ENCODE measurements at regions not wholly inside any gene's neighbourhood (a gene's known extent, or its start where the extent isn't known, plus 50 kb on each side); places are given as distances from the start of the nearest gene placed in this dataset.

DNA sequence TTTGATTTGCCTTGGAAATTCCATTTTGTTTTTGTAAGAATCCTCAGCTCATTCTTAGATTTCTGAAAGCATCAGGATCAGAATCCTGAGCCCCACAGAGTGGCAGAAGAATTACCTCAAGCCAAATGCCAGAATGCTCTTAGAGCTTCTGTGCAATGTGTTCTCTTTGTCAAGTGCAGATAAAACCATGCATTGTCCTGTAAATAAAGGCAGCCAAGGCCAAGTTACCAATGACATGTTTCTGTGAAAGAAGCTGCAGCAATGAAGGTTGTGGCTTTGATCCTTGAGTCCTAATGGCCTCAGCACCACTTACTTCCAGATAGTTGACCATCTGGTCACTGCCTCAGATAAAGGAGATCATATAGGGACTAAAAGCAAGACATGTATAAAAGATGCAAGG, 343.3 kb upstream of the AKR1E2 start (continued):
- TF ChIP-seq, protein P1, sequence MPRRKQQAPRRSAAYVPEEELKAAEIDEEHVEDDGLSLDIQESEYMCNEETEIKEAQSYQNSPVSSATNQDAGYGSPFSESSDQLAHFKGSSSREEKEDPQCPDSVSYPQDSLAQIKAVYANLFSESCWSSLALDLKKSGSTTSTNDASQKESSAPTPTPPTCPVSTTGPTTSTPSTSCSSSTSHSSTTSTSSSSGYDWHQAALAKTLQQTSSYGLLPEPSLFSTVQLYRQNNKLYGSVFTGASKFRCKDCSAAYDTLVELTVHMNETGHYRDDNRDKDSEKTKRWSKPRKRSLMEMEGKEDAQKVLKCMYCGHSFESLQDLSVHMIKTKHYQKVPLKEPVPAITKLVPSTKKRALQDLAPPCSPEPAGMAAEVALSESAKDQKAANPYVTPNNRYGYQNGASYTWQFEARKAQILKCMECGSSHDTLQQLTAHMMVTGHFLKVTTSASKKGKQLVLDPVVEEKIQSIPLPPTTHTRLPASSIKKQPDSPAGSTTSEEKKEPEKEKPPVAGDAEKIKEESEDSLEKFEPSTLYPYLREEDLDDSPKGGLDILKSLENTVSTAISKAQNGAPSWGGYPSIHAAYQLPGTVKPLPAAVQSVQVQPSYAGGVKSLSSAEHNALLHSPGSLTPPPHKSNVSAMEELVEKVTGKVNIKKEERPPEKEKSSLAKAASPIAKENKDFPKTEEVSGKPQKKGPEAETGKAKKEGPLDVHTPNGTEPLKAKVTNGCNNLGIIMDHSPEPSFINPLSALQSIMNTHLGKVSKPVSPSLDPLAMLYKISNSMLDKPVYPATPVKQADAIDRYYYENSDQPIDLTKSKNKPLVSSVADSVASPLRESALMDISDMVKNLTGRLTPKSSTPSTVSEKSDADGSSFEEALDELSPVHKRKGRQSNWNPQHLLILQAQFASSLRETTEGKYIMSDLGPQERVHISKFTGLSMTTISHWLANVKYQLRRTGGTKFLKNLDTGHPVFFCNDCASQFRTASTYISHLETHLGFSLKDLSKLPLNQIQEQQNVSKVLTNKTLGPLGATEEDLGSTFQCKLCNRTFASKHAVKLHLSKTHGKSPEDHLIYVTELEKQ (tag by site-specific recombination; IDR thresholded peaks at IDR 0.05; ENCODE audit: borderline replicate concordance): no peak
- no peak for TF ChIP-seq ZNF426 (tag by site-specific recombination; IDR thresholded peaks at IDR 0.05)

DNA sequence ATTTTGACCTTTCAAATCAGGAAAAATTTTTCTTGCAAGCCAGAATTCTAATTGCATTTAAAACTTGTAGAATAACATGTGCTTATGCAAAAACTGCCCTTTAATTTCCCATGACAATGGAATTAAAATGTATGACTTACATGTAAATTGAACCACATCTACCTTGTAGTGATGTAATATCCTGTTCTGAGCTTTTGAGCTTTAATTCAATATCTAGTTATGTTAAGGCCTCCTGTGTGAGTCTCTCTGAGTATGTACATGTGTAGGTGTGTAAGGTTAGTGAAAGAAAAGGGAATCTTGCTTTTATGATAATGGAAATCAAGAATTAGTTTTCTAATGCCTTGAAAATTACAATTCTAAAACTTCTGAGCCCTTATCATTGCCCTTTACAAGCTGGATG, 344.8 kb upstream of the AKR1E2 start:
- no peaks in the 10 kb centered on the region for H3K9me3 ChIP-seq (ENCODE audit: control insufficient read depth, insufficient read depth, low read depth, low read length)
- ChIA-PET CTCF (no interaction called here), POLR2A (no interaction called here)
- TF ChIP-seq ZNF324 (tag by site-specific recombination; IDR thresholded peaks at IDR 0.05): no peak
- TF ChIP-seq, protein P2, sequence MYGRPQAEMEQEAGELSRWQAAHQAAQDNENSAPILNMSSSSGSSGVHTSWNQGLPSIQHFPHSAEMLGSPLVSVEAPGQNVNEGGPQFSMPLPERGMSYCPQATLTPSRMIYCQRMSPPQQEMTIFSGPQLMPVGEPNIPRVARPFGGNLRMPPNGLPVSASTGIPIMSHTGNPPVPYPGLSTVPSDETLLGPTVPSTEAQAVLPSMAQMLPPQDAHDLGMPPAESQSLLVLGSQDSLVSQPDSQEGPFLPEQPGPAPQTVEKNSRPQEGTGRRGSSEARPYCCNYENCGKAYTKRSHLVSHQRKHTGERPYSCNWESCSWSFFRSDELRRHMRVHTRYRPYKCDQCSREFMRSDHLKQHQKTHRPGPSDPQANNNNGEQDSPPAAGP (tag by site-specific recombination; IDR thresholded peaks at IDR 0.05): no peak
- no peak for TF ChIP-seq ZBTB8A (tag by site-specific recombination; IDR thresholded peaks at IDR 0.05)
- TF ChIP-seq ZNF521 (tag by site-specific recombination; IDR thresholded peaks at IDR 0.05): no peak
- no peak for TF ChIP-seq ZNF416 (tag by site-specific recombination; IDR thresholded peaks at IDR 0.05)
- no peak for TF ChIP-seq KLF9 (tag by site-specific recombination; IDR thresholded peaks at IDR 0.05; ENCODE audit: low read depth)
- no peak for TF ChIP-seq KLF7 (tag by site-specific recombination; IDR thresholded peaks at IDR 0.05; ENCODE audit: borderline replicate concordance)
- H3K27ac ChIP-seq (ENCODE audit: extremely low read depth, low read depth, low read length): no peak overlapping the region
- H3K4me1 ChIP-seq (ENCODE audit: control insufficient read depth, insufficient read depth, low read length): no peaks in the 10 kb centered on the region
- H3K4me3 ChIP-seq (ENCODE audit: low read depth, low read length): no peak overlapping the region
- no peaks in the 10 kb centered on the region for H3K36me3 ChIP-seq (ENCODE audit: control insufficient read depth in 2 of 2, insufficient read depth in 1 of 2, low read length in 2 of 2)

DNA sequence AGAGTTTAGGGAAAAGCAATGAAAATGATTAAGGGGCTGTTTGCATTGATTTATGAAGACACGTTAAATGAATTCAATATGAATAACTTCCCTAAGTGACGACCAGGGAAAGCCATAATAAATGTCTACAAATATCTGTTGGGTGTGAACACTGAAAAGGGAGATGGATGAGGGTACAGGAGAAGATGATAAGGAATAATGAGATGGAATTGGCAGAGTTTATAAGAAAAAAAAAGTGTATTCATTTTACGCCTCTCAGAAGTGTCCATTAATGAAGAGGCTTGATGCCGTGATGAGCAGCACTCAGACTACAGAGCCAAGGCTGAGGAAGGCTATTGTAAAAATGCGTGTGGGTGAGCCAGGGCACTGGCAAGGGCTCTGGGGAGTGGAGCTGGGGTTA, 346.7 kb upstream of the AKR1E2 start:
- ChIA-PET POLR2A (no interaction called here), CTCF (interaction anchor here (0.6 kb wide), 1 partner anchor 34 kb away, joined by 4 read pairs; no protein-coding TSS in a partner anchor)
- Histone ChIP-seq H3K4me1 (ENCODE audit: control insufficient read depth, insufficient read depth, low read length) (no peaks in the 10 kb centered on the region), H3K27ac (ENCODE audit: extremely low read depth, low read depth, low read length) (no peak overlapping the region), H3K4me3 (ENCODE audit: low read depth, low read length) (no peak overlapping the region), H3K9me3 (ENCODE audit: control insufficient read depth, insufficient read depth, low read depth, low read length) (no peaks in the 10 kb centered on the region), H3K36me3 (ENCODE audit: control insufficient read depth in 2 of 2, insufficient read depth in 1 of 2, low read length in 2 of 2) (no peaks in the 10 kb centered on the region)
- no peak for TF ChIP-seq ZNF560 (tag by site-specific recombination; IDR thresholded peaks at IDR 0.05; ENCODE audit: borderline replicate concordance)
- TF ChIP-seq ZNF221 (tag by site-specific recombination; IDR thresholded peaks at IDR 0.05; ENCODE audit: borderline replicate concordance): no peak
- TF ChIP-seq ZBTB17 (tag by site-specific recombination; IDR thresholded peaks at IDR 0.05): no peak
- TF ChIP-seq, protein P3, sequence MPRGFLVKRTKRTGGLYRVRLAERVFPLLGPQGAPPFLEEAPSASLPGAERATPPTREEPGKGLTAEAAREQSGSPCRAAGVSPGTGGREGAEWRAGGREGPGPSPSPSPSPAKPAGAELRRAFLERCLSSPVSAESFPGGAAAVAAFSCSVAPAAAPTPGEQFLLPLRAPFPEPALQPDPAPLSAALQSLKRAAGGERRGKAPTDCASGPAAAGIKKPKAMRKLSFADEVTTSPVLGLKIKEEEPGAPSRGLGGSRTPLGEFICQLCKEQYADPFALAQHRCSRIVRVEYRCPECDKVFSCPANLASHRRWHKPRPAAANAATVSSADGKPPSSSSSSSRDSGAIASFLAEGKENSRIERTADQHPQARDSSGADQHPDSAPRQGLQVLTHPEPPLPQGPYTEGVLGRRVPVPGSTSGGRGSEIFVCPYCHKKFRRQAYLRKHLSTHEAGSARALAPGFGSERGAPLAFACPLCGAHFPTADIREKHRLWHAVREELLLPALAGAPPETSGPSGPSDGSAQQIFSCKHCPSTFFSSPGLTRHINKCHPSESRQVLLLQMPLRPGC (tag by site-specific recombination; IDR thresholded peaks at IDR 0.05): no peak
- no peak for TF ChIP-seq ZNF626 (tag by site-specific recombination; IDR thresholded peaks at IDR 0.05)
- no peak for TF ChIP-seq ZNF404 (tag by site-specific recombination; IDR thresholded peaks at IDR 0.05)
- TF ChIP-seq ZNF132 (tag by site-specific recombination; IDR thresholded peaks at IDR 0.05; ENCODE audit: borderline replicate concordance): no peak
